K562 (cell line): ENCODE measurements at regions not wholly inside any gene's neighbourhood (a gene's known extent, or its start where the extent isn't known, plus 50 kb on each side); places are given as distances from the start of the nearest gene placed in this dataset.

Experiments used
- ATAC-seq: fragments of 200-7000 bp; cut with Tn5 transposase; 3 replicates; pipeline ENCODE4 v1.9.1; 2020; ENCODE audit warnings: moderate library complexity
- BruUV-seq: library from RNA; stranded (reverse); fragments of 400-500 nt; replicated peaks from 2 replicates; lab custom pipeline; 2021; lab: Mats Ljungman, UMichigan
- CTCF ChIA-PET: fragments of 300-600 bp; formaldehyde crosslinking; extraction: SDS; loops from one replicate; lab custom pipeline; 2021; ENCODE audit warnings: low intra/inter-chr PET ratio; lab: Yijun Ruan, JAX
- POLR2A ChIA-PET: fragments of 300-600, 350-650 bp; sonication (Branson Sonifier 250); formaldehyde crosslinking; extraction: SDS; loops from one replicate; lab custom pipeline; 2021; ENCODE audit warnings: antibody characterized with exemption, inconsistent platforms; lab: Yijun Ruan, JAX
- DNase-seq, 4 experiments: peaks; one replicate each; pipeline versions ENCODE4 v3.0.0 to v3.0.0-alpha.2; 2011 to 2018; ENCODE audit warnings: low spot score in 3 of 4, mixed read lengths in 3 of 4; ENCODE audit errors: extremely low read depth in 1 of 4
- FAIRE-seq: peaks from 2 replicates; lab custom pipeline; 2011; peaks lifted over from hg19 to GRCh38; lab: Jason Lieb, UNC
- H2AFZ ChIP-seq: 2 replicates; pipeline ENCODE4 v1.6.0; 2011; ENCODE audit warnings: low read depth, low read length, control low read depth, inconsistent platforms
- H3K27ac ChIP-seq: fragments of 200-600 bp; 3 replicates; pipeline ENCODE4 v1.8.0; 2011; ENCODE audit warnings: low read depth, mild to moderate bottlenecking, control low read depth, inconsistent platforms, low read length, moderate library complexity, mixed read lengths; ENCODE audit errors: extremely low read depth
- H3K27me3 ChIP-seq, 2 experiments: fragments of 300-600 bp in 1 of 2; 2 replicates in 1 of 2; 3 replicates in 1 of 2; pipeline versions ENCODE4 v1.6.0 to v1.8.0; 2011; ENCODE audit warnings: inconsistent platforms in 2 of 2, low read length in 2 of 2, mild to moderate bottlenecking in 1 of 2, mixed read lengths in 1 of 2, moderate library complexity in 1 of 2; ENCODE audit not compliant: control insufficient read depth in 2 of 2, insufficient read depth in 2 of 2
- H3K36me3 ChIP-seq: fragments of 300-600 bp; 3 replicates; pipeline ENCODE4 v1.8.0; 2011; ENCODE audit warnings: mild to moderate bottlenecking, low read length, inconsistent platforms; ENCODE audit not compliant: control insufficient read depth, insufficient read depth
- H3K4me1 ChIP-seq, 2 experiments: fragments of 200-600 bp in 1 of 2; replicated peaks in 1 of 2; 2 replicates in 1 of 2; 3 replicates in 1 of 2; pipeline versions ENCODE4 v1.5.1 to v1.8.0; 2011; ENCODE audit warnings: inconsistent platforms in 2 of 2, low read length in 2 of 2, mild to moderate bottlenecking in 1 of 2, mixed read lengths in 1 of 2, moderate library complexity in 1 of 2; ENCODE audit not compliant: control insufficient read depth in 2 of 2, insufficient read depth in 2 of 2
- H3K4me2 ChIP-seq: 2 replicates; pipeline ENCODE4 v1.6.1; 2011; ENCODE audit warnings: low read length, control low read depth, inconsistent platforms, mixed read lengths; ENCODE audit not compliant: insufficient read depth
- H3K4me3 ChIP-seq: fragments of 200-600 bp; sonication (generic), shearing (Covaris generic); 2 replicates; pipeline ENCODE4 v1.5.1; 2016; ENCODE audit warnings: control low read depth, inconsistent platforms
- H3K79me2 ChIP-seq: fragments of 200-600 bp; 3 replicates; pipeline ENCODE4 v1.8.0; 2011; ENCODE audit warnings: low read length, inconsistent platforms; ENCODE audit not compliant: control insufficient read depth, insufficient read depth
- H3K9ac ChIP-seq, 2 experiments: 2 replicates each; pipeline versions ENCODE4 v1.6.0 to v1.6.1; 2011; ENCODE audit warnings: low read depth in 2 of 2, low read length in 2 of 2, control low read depth in 1 of 2, inconsistent platforms in 1 of 2, mild to moderate bottlenecking in 1 of 2, mixed read lengths in 1 of 2; ENCODE audit not compliant: insufficient read depth in 1 of 2
- H3K9me1 ChIP-seq: one replicate; pipeline ENCODE4 v1.6.0; 2011; ENCODE audit warnings: inconsistent platforms, mild to moderate bottlenecking, low read length, moderate library complexity; ENCODE audit not compliant: control insufficient read depth, insufficient read depth
- H3K9me3 ChIP-seq: replicated peaks from 2 replicates; pipeline ENCODE4 v1.5.1; 2011; ENCODE audit warnings: low read depth, low read length, inconsistent platforms; ENCODE audit not compliant: control insufficient read depth, insufficient read depth
- H4K20me1 ChIP-seq: replicated peaks from 2 replicates; pipeline ENCODE4 v1.6.1; 2011; ENCODE audit warnings: low read length, inconsistent platforms, mixed read lengths; ENCODE audit not compliant: control insufficient read depth, insufficient read depth
- CBFA2T3 ChIP-seq: fragments of 450-650 bp; IDR thresholded peaks from 2 replicates; pipeline ENCODE4 v1.6.1; 2017
- CBX1 ChIP-seq: sonication (generic); IDR thresholded peaks from 2 replicates; pipeline ENCODE4 v1.6.1; 2016; ENCODE audit warnings: antibody characterized with exemption, low read depth, mild to moderate bottlenecking
- HDGF ChIP-seq: fragments of 450-650 bp; IDR thresholded peaks from 2 replicates; pipeline ENCODE4 v1.6.1; 2016
- KLF6 ChIP-seq: fragments of 250-450 bp; sonication (Bioruptor Pico); IDR thresholded peaks from 2 replicates; pipeline ENCODE4 v1.4.0; 2020; ENCODE audit warnings: mild to moderate bottlenecking, moderate library complexity, borderline replicate concordance
- MEIS2 ChIP-seq: fragments of 450-650 bp; IDR thresholded peaks from 2 replicates; pipeline ENCODE4 v1.6.1; 2014; ENCODE audit warnings: mild to moderate bottlenecking; ENCODE audit not compliant: partially characterized antibody
- PHB2 ChIP-seq: fragments of 450-650 bp; IDR thresholded peaks from 2 replicates; pipeline ENCODE4 v1.6.1; 2017; ENCODE audit warnings: low read depth
- POU5F1 ChIP-seq: fragments of 150-350 bp; IDR thresholded peaks from 2 replicates; pipeline ENCODE4 v1.6.1; 2014; ENCODE audit warnings: borderline replicate concordance, low read length, low read depth, mild to moderate bottlenecking; ENCODE audit not compliant: partially characterized antibody
- RBFOX2 ChIP-seq: fragments of 200-400 bp; formaldehyde crosslinking; IDR thresholded peaks from 2 replicates; pipeline ENCODE4 v1.6.1; 2017; ENCODE audit warnings: low read depth, mild to moderate bottlenecking, low read length, moderate library complexity
- ZNF146 ChIP-seq: IDR thresholded peaks from one replicate; pipeline ENCODE4 v1.6.1; 2018; ENCODE audit warnings: missing compliant biosample characterization; ENCODE audit not compliant: unreplicated experiment
- ZNF507 ChIP-seq: conservative IDR thresholded peaks from 2 replicates; pipeline ENCODE4 v1.6.1; 2017; ENCODE audit warnings: missing genetic modification characterization, missing compliant biosample characterization
- ZNF644 ChIP-seq: fragments of 200-800 bp; sonication (Bioruptor generic); IDR thresholded peaks from 2 replicates; pipeline ENCODE4 v1.6.1; 2016; ENCODE audit warnings: low read depth, missing genetic modification characterization, missing compliant biosample characterization
- WGBS: fragments of 100-300 bp; shearing (Covaris generic); methylation state at CpG from one replicate; pipeline ENCODE4 v1.1.6; 2016; ENCODE audit warnings: low coverage, mixed read lengths; ENCODE audit not compliant: insufficient coverage; ENCODE audit errors: missing lambda C conversion rate; 5-methylcytosine and 5-hydroxymethylcytosine counted together
- in situ Hi-C: fragments of 300-500 bp; cut with MboI; formaldehyde crosslinking; loops from 4 replicates; pipeline ENCODE4 v1.15.0; 2018; ENCODE audit warnings: inconsistent platforms, mixed read lengths
- intact Hi-C: fragments of 100-400 bp; cut with micrococcal nuclease; formaldehyde crosslinking; loops from 2 replicates; pipeline ENCODE4 v1.14.2; 2022
- TF ChIP-seq, protein P1 (sequence below): fragments of 450-650 bp; formaldehyde crosslinking; IDR thresholded peaks from 2 replicates; pipeline ENCODE4 v1.4.0; 2022; ENCODE audit warnings: missing genetic modification characterization
- TF ChIP-seq, protein P2 (sequence below): fragments of 450-650 bp; IDR thresholded peaks from 2 replicates; pipeline ENCODE4 v1.6.1; 2016; ENCODE audit warnings: low read depth, mild to moderate bottlenecking, moderate library complexity
- TF ChIP-seq, protein P3 (sequence below), 2 experiments: fragments of 450-650 bp; conservative IDR thresholded peaks; 2 replicates each; pipeline ENCODE4 v1.6.1; 2017; ENCODE audit warnings: mild to moderate bottlenecking in 2 of 2, moderate library complexity in 2 of 2
- TF ChIP-seq, protein P4 (sequence below): sonication (generic); formaldehyde crosslinking; IDR thresholded peaks from 2 replicates; pipeline ENCODE4 v1.8.1; 2023; ENCODE audit warnings: mild to moderate bottlenecking, missing genetic modification reagents

DNA sequence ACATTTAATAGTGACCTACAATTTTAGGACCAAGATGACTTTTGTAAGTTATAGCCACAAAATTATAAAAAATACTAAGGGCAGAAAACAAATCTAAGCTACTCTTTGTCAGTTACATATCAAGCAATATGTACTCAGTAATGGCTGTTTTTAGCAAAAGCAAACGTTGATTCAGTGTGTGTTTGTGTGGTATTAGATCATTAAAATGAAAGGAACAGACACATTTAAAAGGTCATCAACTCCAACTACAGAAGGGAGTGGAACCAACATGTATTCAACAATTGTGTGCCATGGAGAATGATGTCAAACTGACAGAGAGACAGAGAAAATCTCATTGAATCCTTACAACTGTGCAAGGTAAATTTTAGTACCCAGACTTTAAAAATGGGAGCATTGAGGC, 268.8 kb upstream of the STT3B start:
- Histone ChIP-seq H3K4me3 (no peak overlapping the region), H2AFZ (no peak overlapping the region), H3K36me3 (no peaks in the 10 kb centered on the region), H3K79me2 (no peaks in the 10 kb centered on the region), H3K27me3 (no peaks in the 10 kb centered on the region), H3K4me2 (no peak overlapping the region), H3K27ac (no peak overlapping the region), H3K9ac (no peak overlapping the region), H3K4me1 (no peaks in the 10 kb centered on the region), H3K9me3 (no peaks in the 10 kb centered on the region), H4K20me1 (no peaks in the 10 kb centered on the region), H3K9me1 (no peaks in the 10 kb centered on the region)
- FAIRE-seq (no peak), DNase-seq (no peak), ATAC-seq (no peak)
- intact Hi-C loops (no loop called here), in situ Hi-C loops (no loop called here)
- CTCF ChIA-PET, result no interaction called here
- BruUV-seq, result no TSS peak
- WGBS, result 0% methylated on average over 1 of the region's 1 CpG
- POLR2A ChIA-PET, result no interaction called here
- TF ChIP-seq, protein P1, sequence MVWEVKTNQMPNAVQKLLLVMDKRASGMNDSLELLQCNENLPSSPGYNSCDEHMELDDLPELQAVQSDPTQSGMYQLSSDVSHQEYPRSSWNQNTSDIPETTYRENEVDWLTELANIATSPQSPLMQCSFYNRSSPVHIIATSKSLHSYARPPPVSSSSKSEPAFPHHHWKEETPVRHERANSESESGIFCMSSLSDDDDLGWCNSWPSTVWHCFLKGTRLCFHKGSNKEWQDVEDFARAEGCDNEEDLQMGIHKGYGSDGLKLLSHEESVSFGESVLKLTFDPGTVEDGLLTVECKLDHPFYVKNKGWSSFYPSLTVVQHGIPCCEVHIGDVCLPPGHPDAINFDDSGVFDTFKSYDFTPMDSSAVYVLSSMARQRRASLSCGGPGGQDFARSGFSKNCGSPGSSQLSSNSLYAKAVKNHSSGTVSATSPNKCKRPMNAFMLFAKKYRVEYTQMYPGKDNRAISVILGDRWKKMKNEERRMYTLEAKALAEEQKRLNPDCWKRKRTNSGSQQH (CRISPR knock-in tag), result no peak
- TF ChIP-seq CBFA2T3 (no peak), CBX1 (no peak), PHB2 (no peak), HDGF (no peak), ZNF507 (tag) (no peak), MEIS2 (no peak), KLF6 (CRISPR knock-in tag) (no peak), ZNF644 (tag) (no peak), ZNF146 (no peak), RBFOX2 (no peak), POU5F1 (no peak)
- TF ChIP-seq, protein P2, sequence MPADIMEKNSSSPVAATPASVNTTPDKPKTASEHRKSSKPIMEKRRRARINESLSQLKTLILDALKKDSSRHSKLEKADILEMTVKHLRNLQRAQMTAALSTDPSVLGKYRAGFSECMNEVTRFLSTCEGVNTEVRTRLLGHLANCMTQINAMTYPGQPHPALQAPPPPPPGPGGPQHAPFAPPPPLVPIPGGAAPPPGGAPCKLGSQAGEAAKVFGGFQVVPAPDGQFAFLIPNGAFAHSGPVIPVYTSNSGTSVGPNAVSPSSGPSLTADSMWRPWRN, result no peak
- TF ChIP-seq, protein P3, sequence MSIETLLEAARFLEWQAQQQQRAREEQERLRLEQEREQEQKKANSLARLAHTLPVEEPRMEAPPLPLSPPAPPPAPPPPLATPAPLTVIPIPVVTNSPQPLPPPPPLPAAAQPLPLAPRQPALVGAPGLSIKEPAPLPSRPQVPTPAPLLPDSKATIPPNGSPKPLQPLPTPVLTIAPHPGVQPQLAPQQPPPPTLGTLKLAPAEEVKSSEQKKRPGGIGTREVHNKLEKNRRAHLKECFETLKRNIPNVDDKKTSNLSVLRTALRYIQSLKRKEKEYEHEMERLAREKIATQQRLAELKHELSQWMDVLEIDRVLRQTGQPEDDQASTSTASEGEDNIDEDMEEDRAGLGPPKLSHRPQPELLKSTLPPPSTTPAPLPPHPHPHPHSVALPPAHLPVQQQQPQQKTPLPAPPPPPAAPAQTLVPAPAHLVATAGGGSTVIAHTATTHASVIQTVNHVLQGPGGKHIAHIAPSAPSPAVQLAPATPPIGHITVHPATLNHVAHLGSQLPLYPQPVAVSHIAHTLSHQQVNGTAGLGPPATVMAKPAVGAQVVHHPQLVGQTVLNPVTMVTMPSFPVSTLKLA (conservative IDR thresholded peaks at IDR 0.05), result no peak
- TF ChIP-seq, protein P4, sequence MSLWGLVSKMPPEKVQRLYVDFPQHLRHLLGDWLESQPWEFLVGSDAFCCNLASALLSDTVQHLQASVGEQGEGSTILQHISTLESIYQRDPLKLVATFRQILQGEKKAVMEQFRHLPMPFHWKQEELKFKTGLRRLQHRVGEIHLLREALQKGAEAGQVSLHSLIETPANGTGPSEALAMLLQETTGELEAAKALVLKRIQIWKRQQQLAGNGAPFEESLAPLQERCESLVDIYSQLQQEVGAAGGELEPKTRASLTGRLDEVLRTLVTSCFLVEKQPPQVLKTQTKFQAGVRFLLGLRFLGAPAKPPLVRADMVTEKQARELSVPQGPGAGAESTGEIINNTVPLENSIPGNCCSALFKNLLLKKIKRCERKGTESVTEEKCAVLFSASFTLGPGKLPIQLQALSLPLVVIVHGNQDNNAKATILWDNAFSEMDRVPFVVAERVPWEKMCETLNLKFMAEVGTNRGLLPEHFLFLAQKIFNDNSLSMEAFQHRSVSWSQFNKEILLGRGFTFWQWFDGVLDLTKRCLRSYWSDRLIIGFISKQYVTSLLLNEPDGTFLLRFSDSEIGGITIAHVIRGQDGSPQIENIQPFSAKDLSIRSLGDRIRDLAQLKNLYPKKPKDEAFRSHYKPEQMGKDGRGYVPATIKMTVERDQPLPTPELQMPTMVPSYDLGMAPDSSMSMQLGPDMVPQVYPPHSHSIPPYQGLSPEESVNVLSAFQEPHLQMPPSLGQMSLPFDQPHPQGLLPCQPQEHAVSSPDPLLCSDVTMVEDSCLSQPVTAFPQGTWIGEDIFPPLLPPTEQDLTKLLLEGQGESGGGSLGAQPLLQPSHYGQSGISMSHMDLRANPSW (CRISPR knock-in tag), result no peak
